OCI-LY3 (cell line): ENCODE measurements at regions not wholly inside any gene's neighbourhood (a gene's known extent, or its start where the extent isn't known, plus 50 kb on each side); places are given as distances from the start of the nearest gene placed in this dataset.

ENCODE experiments used
- EZH2phosphoT487 ChIP-seq: fragments of 200-600 bp; shearing (Covaris generic); IDR thresholded peaks from 2 replicates; pipeline ENCODE4 v1.6.1; 2018; ENCODE audit warnings: antibody characterized with exemption, mixed run types, low read depth
- TF ChIP-seq, protein P1 (sequence below): fragments of 200-600, 300-600 bp; sonication (generic); IDR thresholded peaks from 2 replicates; pipeline ENCODE4 v1.5.1; 2014; ENCODE audit warnings: antibody characterized with exemption, low read length, low read depth

DNA sequence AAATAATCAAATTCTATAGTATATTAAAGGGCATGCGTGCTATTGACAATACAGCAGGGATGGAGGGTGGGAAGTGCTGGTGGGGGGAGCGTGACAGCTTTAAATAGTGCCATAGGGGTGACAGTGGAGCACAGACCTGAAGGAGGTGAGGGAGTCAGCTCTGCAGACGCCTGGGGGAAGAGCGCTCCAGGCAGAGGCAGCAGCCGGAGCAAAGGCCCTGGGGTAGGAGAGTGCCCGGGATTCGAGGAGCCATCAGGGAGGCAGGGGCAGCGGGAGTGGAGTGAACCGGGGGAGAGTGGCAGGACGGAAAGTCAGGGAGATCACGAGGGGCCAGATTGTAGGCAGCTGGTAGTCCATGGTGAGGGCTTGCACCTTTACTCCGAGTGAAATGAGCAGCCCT is 78.4 kb upstream of the CCDC167 start:
- TF ChIP-seq, protein P1, sequence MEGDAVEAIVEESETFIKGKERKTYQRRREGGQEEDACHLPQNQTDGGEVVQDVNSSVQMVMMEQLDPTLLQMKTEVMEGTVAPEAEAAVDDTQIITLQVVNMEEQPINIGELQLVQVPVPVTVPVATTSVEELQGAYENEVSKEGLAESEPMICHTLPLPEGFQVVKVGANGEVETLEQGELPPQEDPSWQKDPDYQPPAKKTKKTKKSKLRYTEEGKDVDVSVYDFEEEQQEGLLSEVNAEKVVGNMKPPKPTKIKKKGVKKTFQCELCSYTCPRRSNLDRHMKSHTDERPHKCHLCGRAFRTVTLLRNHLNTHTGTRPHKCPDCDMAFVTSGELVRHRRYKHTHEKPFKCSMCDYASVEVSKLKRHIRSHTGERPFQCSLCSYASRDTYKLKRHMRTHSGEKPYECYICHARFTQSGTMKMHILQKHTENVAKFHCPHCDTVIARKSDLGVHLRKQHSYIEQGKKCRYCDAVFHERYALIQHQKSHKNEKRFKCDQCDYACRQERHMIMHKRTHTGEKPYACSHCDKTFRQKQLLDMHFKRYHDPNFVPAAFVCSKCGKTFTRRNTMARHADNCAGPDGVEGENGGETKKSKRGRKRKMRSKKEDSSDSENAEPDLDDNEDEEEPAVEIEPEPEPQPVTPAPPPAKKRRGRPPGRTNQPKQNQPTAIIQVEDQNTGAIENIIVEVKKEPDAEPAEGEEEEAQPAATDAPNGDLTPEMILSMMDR = no peak
- no peak for TF ChIP-seq EZH2phosphoT487
